HG03354 (cell line): ENCODE measurements at regions not wholly inside any gene's neighbourhood (a gene's known extent, or its start where the extent isn't known, plus 50 kb on each side); places are given as distances from the start of the nearest gene placed in this dataset.

Experiments used
- ATAC-seq: cut with Tn5 transposase; IDR thresholded peaks from one replicate; pipeline ENCODE4 v1.9.1; 2021; ENCODE audit warnings: mild to moderate bottlenecking; ENCODE audit not compliant: unreplicated experiment, poor library complexity, severe bottlenecking

GRCh38 chr3:62970648-62971047 is 95.4 kb upstream of the CADPS start:
- ATAC-seq: no peak

- ATAC-seq: no peak
Measured at GRCh38 chr3:62975566-62975965, 100.3 kb upstream of the CADPS start.

GRCh38 chr3:62981962-62982361 is 106.7 kb upstream of the CADPS start:
- no peak for ATAC-seq

GRCh38 chr3:62982795-62983455 is 107.7 kb upstream of the CADPS start:
- no peak for ATAC-seq

- ATAC-seq: no peak
Measured at GRCh38 chr3:62986061-62986460, 110.8 kb upstream of the CADPS start.

GRCh38 chr3:62987721-62988120 is 112.5 kb upstream of the CADPS start:
- ATAC-seq: no peak

GRCh38 chr3:62990704-62991413 is 115.6 kb upstream of the CADPS start:
- no peak for ATAC-seq

- no peak for ATAC-seq
Measured at GRCh38 chr3:62992520-62992919, 117.3 kb upstream of the CADPS start.

GRCh38 chr3:62995119-62995518 is 119.9 kb upstream of the CADPS start:
- ATAC-seq: no peak

- ATAC-seq: no peak
Measured at GRCh38 chr3:62995530-62995929, 120.3 kb upstream of the CADPS start.

GRCh38 chr3:62997369-62997768 is 122.2 kb upstream of the CADPS start:
- ATAC-seq: no peak

GRCh38 chr3:62999158-62999557 is 123.9 kb upstream of the CADPS start:
- no peak for ATAC-seq

GRCh38 chr3:62999791-63000190 is 124.6 kb upstream of the CADPS start:
- no peak for ATAC-seq

- ATAC-seq: no peak
Measured at GRCh38 chr3:63004448-63004847, 129.2 kb upstream of the CADPS start.

GRCh38 chr3:63015614-63016309 is 140.5 kb upstream of the CADPS start:
- no peak for ATAC-seq

GRCh38 chr3:63022114-63022513 is 146.9 kb upstream of the CADPS start:
- ATAC-seq: no peak

- no peak for ATAC-seq
Measured at GRCh38 chr3:63026722-63027121, 151.5 kb upstream of the CADPS start.

- no peak for ATAC-seq
Measured at GRCh38 chr3:63029326-63029725, 154.1 kb upstream of the CADPS start.

GRCh38 chr3:63029921-63030320 is 154.7 kb upstream of the CADPS start:
- ATAC-seq: no peak

- ATAC-seq: no peak
Measured at GRCh38 chr3:63030666-63031065, 155.4 kb upstream of the CADPS start.

GRCh38 chr3:63032881-63033280 is 157.7 kb upstream of the CADPS start:
- no peak for ATAC-seq
